GM23338 (cell line): ENCODE measurements at regions not wholly inside any gene's neighbourhood (a gene's known extent, or its start where the extent isn't known, plus 50 kb on each side); places are given as distances from the start of the nearest gene placed in this dataset.

Source experiments
- ATAC-seq: fragments of 200-7000 bp; cut with Tn5 transposase; 3 replicates; pipeline ENCODE4 v1.9.1; 2020
- DNase-seq: peaks from one replicate; pipeline ENCODE4 v3.0.0-alpha.2; 2015; ENCODE audit warnings: low spot score
- H2AFZ ChIP-seq: fragments of 200-600 bp; sonication (generic); 2 replicates; pipeline ENCODE4 v1.8.0; 2016; ENCODE audit warnings: antibody characterized with exemption, mild to moderate bottlenecking, moderate library complexity
- H3F3A ChIP-seq: fragments of 200-600 bp; sonication (generic); replicated peaks from 2 replicates; pipeline ENCODE4 v1.8.0; 2017; ENCODE audit warnings: antibody characterized with exemption, mixed run types, low read depth
- H3K27ac ChIP-seq: fragments of 200-600 bp; sonication (generic); 2 replicates; pipeline ENCODE4 v1.6.1; 2016; ENCODE audit warnings: low read depth
- H3K27me3 ChIP-seq: fragments of 200-600 bp; sonication (generic); 2 replicates; pipeline ENCODE4 v1.8.0; 2016; ENCODE audit warnings: mild to moderate bottlenecking, mixed run types, moderate library complexity; ENCODE audit not compliant: insufficient read depth
- H3K36me3 ChIP-seq: fragments of 200-600 bp; sonication (generic); 2 replicates; pipeline ENCODE4 v1.8.0; 2016; ENCODE audit warnings: mild to moderate bottlenecking; ENCODE audit not compliant: insufficient read depth
- H3K4me1 ChIP-seq: fragments of 200-600 bp; sonication (generic); 2 replicates; pipeline ENCODE4 v1.8.0; 2016; ENCODE audit warnings: mild to moderate bottlenecking, moderate library complexity; ENCODE audit not compliant: insufficient read depth
- H3K4me2 ChIP-seq: fragments of 200-600 bp; sonication (generic); 2 replicates; pipeline ENCODE4 v1.7.1; 2017; ENCODE audit warnings: mixed run types
- H3K4me3 ChIP-seq: fragments of 200-600 bp; sonication (generic); 2 replicates; pipeline ENCODE4 v1.6.1; 2016; ENCODE audit warnings: mixed run types
- H3K79me2 ChIP-seq: fragments of 200-600 bp; sonication (generic); replicated peaks from 2 replicates; pipeline ENCODE4 v1.8.0; 2017; ENCODE audit warnings: mild to moderate bottlenecking; ENCODE audit not compliant: insufficient read depth
- H3K9me2 ChIP-seq: fragments of 200-600 bp; sonication (generic); 2 replicates; pipeline ENCODE4 v1.8.0; 2017; ENCODE audit not compliant: insufficient read depth
- H4K20me1 ChIP-seq: fragments of 200-600 bp; sonication (generic); replicated peaks from 2 replicates; pipeline ENCODE4 v1.8.0; 2017; ENCODE audit warnings: mild to moderate bottlenecking; ENCODE audit not compliant: insufficient read depth
- H3K27ac Mint-ChIP-seq: 2 replicates; pipeline ENCODE4 v1.8.0; 2020; ENCODE audit warnings: inconsistent platforms, mild to moderate bottlenecking, moderate library complexity, mixed read lengths
- H3K27me3 Mint-ChIP-seq: 3 replicates; pipeline ENCODE4 v1.8.0; 2022; ENCODE audit warnings: low read depth, mild to moderate bottlenecking, moderate library complexity, mixed read lengths, inconsistent platforms; ENCODE audit not compliant: insufficient read depth, poor library complexity
- H3K36me3 Mint-ChIP-seq: 3 replicates; pipeline ENCODE4 v1.8.0; 2021; ENCODE audit warnings: low read depth, mild to moderate bottlenecking, inconsistent platforms, moderate library complexity, mixed read lengths
- H3K4me1 Mint-ChIP-seq: 3 replicates; pipeline ENCODE4 v1.8.0; 2020; ENCODE audit warnings: mild to moderate bottlenecking, inconsistent platforms, mixed read lengths
- H3K4me3 Mint-ChIP-seq: 3 replicates; pipeline ENCODE4 v1.8.0; 2021; ENCODE audit warnings: moderate library complexity, mild to moderate bottlenecking, inconsistent platforms, mixed read lengths
- H3K9me3 Mint-ChIP-seq: 3 replicates; pipeline ENCODE4 v1.8.0; 2020; ENCODE audit warnings: moderate library complexity, mild to moderate bottlenecking, inconsistent platforms, mixed read lengths
- CREB1 ChIP-seq: fragments of 250-450 bp; sonication (Bioruptor Pico); IDR thresholded peaks from 2 replicates; pipeline ENCODE4 v1.5.0; 2020; ENCODE audit warnings: low read depth, mild to moderate bottlenecking, moderate library complexity
- EZH2 ChIP-seq: fragments of 200-600 bp; sonication (generic); IDR thresholded peaks from one replicate; pipeline ENCODE4 v1.8.0; 2017; ENCODE audit warnings: antibody characterized with exemption, mild to moderate bottlenecking, low read depth; ENCODE audit not compliant: unreplicated experiment
- NANOG ChIP-seq: IDR thresholded peaks from 2 replicates; pipeline ENCODE4 v1.6.1; 2016; ENCODE audit warnings: antibody characterized with exemption, borderline replicate concordance
- POLR2AphosphoS5 ChIP-seq: IDR thresholded peaks from 2 replicates; pipeline ENCODE4 v1.6.1; 2016; ENCODE audit warnings: antibody characterized with exemption, low read depth
- ZNF114 ChIP-seq: fragments of 250-450 bp; sonication (Bioruptor Pico); IDR thresholded peaks from 2 replicates; pipeline ENCODE4 v1.5.0; 2020; ENCODE audit warnings: mild to moderate bottlenecking, moderate library complexity
- TF ChIP-seq, protein P1 (sequence below): fragments of 250-450 bp; sonication (Bioruptor Pico); IDR thresholded peaks from 2 replicates; pipeline ENCODE4 v1.5.0; 2020; ENCODE audit warnings: mild to moderate bottlenecking, moderate library complexity
- TF ChIP-seq, protein P2 (sequence below): IDR thresholded peaks from 2 replicates; pipeline ENCODE4 v1.6.1; 2016; ENCODE audit warnings: antibody characterized with exemption

DNA sequence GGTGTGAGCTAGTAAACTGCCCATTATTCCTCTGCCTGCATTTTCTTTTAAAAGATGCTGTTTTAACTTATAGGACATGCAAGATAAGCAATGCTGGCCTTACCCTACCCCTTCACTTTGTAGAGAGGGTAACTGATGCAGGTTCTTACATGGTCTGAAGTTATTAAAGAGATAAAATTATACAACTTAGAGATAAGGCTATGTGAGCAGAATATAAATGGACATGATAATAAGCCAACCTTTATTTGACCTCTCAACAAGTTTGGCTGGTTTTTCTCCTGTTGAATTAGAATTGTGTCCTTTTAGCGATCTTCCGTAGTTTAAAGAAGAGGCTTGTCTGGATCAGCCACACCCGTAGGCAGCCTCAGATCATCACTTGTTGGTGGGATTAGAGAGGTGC, 377.0 kb downstream of the BTBD3 start (continued):
- TF ChIP-seq CREB1 (CRISPR knock-in tag) (no peak), ZNF114 (no peak), EZH2 (no peak)

DNA sequence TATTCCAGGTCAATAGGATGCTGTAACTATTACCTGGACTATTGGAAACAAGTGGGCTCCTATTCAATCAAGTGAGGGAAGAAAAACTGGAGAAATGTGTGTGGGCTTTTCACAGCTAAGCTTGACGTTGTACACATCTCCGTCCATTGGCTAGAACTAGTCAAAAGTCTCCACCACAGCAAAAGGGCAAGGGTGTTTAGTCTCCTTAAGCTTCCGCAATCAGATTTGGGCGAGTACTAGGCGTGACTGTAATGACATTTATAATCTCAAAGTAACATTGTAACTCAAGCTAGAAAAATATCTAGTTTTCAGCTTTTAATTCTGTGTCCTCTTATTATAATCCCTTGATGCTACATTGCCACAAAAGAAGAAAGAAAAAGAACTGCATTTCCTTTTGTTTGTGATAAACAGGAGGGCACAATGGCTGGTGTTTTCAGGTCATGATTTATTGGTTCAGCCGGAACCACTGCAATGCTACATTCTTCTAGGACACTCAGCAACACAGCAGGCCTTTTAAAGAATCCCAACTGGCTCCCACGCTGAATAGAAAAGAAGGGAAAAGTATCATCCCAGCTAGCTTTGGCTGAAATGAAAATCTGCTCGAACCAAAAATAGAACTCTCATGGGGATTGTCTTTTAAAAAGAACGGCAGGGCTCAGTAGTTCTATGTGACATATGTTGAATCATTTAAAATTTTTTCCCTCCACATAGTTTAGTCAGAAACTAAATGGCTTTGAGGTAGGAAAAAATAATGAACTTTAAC, 387.7 kb downstream of the BTBD3 start:
- Mint-ChIP-seq H3K4me1 (no peaks in the 10 kb centered on the region; the same call in 2 of the 3 replicates), H3K36me3 (peaks cover 10% of the 10 kb centered on the region; the same call in 2 of the 3 replicates), H3K9me3 (peaks cover 17% of the 10 kb centered on the region), H3K27ac (no peak overlapping the region), H3K4me3 (no peak overlapping the region), H3K27me3 (no peaks in the 10 kb centered on the region)
- Histone ChIP-seq H3K79me2 (no peaks in the 10 kb centered on the region), H3F3A (no peaks in the 10 kb centered on the region), H3K27ac (no peak overlapping the region), H3K36me3 (no peaks in the 10 kb centered on the region), H3K4me3 (no peak overlapping the region), H3K4me1 (no peaks in the 10 kb centered on the region), H3K4me2 (no peak overlapping the region), H3K27me3 (no peaks in the 10 kb centered on the region), H3K9me2 (0 out of 2 replicates have a peak, but pooled peaks cover 7% of the 10 kb centered on the region), H2AFZ (no peak overlapping the region), H4K20me1 (no peaks in the 10 kb centered on the region)
- DNase-seq (no peak), ATAC-seq (no peak)
- no peak for TF ChIP-seq NANOG
- no peak for TF ChIP-seq ZNF114
- TF ChIP-seq, protein P1, sequence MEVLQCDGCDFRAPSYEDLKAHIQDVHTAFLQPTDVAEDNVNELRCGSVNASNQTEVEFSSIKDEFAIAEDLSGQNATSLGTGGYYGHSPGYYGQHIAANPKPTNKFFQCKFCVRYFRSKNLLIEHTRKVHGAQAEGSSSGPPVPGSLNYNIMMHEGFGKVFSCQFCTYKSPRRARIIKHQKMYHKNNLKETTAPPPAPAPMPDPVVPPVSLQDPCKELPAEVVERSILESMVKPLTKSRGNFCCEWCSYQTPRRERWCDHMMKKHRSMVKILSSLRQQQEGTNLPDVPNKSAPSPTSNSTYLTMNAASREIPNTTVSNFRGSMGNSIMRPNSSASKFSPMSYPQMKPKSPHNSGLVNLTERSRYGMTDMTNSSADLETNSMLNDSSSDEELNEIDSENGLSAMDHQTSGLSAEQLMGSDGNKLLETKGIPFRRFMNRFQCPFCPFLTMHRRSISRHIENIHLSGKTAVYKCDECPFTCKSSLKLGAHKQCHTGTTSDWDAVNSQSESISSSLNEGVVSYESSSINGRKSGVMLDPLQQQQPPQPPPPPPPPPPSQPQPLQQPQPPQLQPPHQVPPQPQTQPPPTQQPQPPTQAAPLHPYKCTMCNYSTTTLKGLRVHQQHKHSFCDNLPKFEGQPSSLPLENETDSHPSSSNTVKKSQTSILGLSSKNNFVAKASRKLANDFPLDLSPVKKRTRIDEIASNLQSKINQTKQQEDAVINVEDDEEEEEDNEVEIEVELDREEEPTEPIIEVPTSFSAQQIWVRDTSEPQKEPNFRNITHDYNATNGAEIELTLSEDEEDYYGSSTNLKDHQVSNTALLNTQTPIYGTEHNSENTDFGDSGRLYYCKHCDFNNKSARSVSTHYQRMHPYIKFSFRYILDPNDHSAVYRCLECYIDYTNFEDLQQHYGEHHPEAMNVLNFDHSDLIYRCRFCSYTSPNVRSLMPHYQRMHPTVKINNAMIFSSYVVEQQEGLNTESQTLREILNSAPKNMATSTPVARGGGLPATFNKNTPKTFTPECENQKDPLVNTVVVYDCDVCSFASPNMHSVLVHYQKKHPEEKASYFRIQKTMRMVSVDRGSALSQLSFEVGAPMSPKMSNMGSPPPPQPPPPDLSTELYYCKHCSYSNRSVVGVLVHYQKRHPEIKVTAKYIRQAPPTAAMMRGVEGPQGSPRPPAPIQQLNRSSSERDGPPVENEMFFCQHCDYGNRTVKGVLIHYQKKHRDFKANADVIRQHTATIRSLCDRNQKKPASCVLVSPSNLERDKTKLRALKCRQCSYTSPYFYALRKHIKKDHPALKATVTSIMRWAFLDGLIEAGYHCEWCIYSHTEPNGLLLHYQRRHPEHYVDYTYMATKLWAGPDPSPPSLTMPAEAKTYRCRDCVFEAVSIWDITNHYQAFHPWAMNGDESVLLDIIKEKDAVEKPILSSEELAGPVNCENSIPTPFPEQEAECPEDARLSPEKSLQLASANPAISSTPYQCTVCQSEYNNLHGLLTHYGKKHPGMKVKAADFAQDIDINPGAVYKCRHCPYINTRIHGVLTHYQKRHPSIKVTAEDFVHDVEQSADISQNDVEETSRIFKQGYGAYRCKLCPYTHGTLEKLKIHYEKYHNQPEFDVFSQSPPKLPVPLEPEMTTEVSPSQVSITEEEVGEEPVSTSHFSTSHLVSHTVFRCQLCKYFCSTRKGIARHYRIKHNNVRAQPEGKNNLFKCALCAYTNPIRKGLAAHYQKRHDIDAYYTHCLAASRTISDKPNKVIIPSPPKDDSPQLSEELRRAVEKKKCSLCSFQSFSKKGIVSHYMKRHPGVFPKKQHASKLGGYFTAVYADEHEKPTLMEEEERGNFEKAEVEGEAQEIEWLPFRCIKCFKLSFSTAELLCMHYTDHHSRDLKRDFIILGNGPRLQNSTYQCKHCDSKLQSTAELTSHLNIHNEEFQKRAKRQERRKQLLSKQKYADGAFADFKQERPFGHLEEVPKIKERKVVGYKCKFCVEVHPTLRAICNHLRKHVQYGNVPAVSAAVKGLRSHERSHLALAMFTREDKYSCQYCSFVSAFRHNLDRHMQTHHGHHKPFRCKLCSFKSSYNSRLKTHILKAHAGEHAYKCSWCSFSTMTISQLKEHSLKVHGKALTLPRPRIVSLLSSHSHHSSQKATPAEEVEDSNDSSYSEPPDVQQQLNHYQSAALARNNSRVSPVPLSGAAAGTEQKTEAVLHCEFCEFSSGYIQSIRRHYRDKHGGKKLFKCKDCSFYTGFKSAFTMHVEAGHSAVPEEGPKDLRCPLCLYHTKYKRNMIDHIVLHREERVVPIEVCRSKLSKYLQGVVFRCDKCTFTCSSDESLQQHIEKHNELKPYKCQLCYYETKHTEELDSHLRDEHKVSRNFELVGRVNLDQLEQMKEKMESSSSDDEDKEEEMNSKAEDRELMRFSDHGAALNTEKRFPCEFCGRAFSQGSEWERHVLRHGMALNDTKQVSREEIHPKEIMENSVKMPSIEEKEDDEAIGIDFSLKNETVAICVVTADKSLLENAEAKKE (CRISPR knock-in tag) = no peak
- TF ChIP-seq POLR2AphosphoS5 = no peak
- TF ChIP-seq, protein P2, sequence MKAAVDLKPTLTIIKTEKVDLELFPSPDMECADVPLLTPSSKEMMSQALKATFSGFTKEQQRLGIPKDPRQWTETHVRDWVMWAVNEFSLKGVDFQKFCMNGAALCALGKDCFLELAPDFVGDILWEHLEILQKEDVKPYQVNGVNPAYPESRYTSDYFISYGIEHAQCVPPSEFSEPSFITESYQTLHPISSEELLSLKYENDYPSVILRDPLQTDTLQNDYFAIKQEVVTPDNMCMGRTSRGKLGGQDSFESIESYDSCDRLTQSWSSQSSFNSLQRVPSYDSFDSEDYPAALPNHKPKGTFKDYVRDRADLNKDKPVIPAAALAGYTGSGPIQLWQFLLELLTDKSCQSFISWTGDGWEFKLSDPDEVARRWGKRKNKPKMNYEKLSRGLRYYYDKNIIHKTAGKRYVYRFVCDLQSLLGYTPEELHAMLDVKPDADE = no peak
- no peak for TF ChIP-seq CREB1 (CRISPR knock-in tag)
